ENCODE measurements at regions not wholly inside any gene's neighbourhood (a gene's known extent, or its start where the extent isn't known, plus 50 kb on each side); places are given as distances from the start of the nearest gene placed in this dataset.
"Not testable (repeated sequence)": the region's sequence is repeated elsewhere in the genome, so short reads cannot be mapped to it uniquely, and the experiment has no call there.

DNA sequence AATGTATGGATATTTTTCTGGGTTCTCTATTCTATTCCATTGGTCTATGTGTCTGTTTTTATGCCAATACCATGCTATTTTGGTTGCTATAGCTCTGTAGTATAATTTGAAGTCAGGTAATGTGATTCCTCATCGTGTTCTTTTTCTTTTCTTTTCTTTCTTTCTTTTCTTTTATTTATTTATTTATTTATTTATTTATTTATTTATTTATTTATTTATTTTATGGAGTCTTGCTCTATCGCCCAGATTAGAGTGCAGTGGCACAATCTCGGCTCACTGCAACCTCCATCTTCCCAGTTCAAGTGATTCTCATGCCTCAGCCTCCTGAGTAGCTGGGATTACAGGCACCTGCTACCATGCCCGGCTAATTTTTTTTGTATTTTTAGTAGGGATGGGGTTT lies 315.2 kb downstream of the SV2B start:
- not testable (repeated sequence) for DNase-seq

DNA sequence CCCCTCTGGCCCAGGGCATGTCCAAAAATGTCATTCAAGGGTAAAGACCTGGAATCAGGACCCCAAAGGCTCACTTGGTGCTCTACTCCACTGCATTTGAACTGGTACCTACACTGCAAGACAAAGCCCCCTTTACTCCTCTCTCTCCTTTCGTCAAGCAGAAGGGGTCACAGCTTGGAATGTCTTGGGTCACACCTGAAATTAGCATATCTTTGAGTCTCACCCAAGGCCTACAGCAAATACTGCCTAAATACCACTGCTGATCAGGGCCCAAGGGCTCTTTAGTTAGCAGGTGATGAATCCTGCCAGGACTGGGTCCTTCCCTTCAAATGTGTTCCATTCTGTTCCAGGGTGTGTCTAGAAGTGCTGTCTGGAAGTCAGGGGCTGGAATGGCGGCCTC lies 320.6 kb downstream of the SV2B start:
- DNase-seq: no peak

DNA sequence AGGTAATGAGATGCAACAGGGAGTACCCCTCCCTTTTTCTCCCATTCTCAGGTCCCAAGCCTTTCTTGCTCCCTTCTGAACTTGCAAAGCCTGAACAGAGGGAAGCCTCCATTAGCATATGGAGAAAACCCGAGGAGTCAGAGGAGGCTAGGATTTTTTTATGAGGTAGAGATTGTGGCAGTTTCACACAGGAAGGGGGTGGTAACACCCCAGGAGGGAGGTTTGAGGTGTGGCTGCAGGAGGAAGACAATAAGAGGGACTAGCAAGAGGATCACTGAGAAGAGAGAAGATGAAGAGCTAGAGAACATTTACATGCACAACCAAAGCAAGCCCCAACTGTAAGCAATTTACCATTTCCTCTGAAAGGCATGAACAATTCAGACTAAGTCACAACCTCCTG lies 322.7 kb downstream of the SV2B start:
- no peak for DNase-seq

DNA sequence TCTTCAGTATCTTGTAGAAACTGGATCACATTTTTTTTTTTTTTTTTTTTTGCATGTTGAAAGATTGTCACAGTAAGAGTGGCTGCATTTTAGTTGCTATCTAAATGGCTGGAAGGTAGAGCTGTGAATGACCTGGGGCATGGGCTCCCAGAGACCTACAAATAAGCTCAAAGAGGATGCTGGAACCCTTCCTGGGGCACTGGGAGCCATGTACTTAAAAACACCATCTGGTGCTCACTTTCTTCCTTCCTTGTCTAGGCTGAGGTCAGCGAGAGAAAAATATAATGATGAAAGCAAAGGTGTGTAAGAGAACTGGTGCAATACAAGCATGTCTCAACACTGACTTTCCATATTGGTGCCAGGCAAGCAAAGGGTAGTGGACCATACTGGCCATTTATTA lies 323.9 kb downstream of the SV2B start:
- DNase-seq: no peak

DNA sequence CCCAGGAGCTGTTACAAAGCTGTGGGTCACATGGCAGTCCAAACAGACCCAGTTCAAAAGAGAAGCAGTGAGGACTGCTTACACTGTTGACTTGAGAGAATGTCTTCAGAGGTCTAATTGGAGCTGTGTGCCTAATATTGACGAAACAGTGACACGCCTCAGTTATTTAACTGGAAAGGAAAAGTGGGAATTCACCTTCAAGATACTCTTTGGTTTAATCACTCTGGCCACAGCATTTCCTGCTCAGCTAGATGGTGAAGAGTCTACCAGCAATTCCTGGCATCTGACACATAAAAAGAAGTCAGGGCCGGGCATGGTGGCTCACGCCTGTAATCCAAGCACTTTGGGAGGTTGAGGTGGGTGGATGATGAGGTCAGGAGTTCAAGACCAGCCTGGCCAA lies 326.4 kb downstream of the SV2B start:
- DNase-seq: peak in 1 of 2 donors; percentile 11

- no peak for DNase-seq
Observed at GRCh38 chr15:91429973-91430372, 329.9 kb downstream of the SV2B start.

GRCh38 chr15:91431041-91431715 lies 331.1 kb downstream of the SV2B start:
- DNase-seq: no peak

DNA sequence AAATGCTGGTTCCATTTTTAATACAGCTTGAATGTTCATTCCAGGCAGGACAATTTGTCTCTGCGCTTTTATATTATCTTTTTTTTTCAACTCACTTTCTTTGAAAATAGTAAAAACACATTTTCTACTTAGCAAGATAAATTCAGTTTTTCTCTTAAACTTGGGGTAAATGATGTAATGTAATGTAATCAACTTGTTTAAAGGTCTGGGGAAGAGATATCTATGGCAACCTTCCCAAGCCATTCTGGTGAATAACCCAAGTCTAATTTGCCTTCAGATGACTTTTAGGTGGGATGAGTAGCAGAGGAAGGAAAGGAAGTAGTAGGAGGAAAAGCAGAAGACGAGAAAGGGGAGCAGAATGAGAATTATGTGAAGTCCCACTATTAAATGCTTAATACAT lies 335.1 kb downstream of the SV2B start:
- DNase-seq: no peak

- no peak for DNase-seq
Observed at GRCh38 chr15:91444656-91445055, 344.6 kb downstream of the SV2B start.

GRCh38 chr15:91445695-91446228 lies 345.7 kb downstream of the SV2B start:
- no peak for DNase-seq

- DNase-seq: no peak
Observed at GRCh38 chr15:91447991-91448644, 348.1 kb downstream of the SV2B start.

DNA sequence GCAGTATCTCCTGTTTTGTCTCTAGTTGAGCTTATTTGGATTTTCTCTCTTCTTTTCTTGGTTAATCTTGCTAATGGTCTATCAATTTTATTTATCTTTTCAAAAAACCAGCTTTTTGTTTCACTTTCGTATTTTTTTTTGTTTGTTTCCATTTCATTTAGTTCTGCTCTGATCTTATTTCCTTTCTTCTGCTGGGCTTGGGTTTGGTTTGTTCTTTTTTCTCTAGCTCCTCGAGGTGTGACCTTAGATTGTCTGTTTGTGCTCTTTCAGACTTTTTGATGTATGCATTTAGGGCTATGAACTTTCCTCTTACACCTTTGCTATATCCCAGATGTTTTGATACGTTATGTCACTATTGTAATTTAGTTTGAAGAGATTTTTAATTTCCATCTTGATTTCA lies 353.3 kb downstream of the SV2B start:
- not testable (repeated sequence) for DNase-seq

- no peak for DNase-seq
Observed at GRCh38 chr15:91456251-91456718, 356.2 kb downstream of the SV2B start.

DNA sequence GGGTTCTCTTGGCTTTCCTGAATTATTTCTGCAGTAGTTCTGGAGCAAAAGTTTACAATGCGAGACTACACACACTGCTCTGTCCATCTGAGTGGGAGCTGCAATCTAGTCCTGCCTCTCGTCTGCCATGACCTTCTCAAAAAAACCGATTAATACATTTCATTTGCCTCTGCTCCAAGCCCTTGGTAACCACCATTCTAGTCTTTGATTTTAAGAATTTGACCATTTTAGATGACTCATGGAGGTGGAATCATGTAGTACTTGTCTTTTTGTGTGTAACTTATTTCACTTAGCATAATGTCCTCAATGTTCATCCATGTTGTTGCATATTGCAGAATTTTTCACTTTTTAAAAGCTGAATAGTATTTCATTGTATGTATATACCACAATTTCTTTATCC lies 356.9 kb downstream of the SV2B start:
- DNase-seq: no peak

DNA sequence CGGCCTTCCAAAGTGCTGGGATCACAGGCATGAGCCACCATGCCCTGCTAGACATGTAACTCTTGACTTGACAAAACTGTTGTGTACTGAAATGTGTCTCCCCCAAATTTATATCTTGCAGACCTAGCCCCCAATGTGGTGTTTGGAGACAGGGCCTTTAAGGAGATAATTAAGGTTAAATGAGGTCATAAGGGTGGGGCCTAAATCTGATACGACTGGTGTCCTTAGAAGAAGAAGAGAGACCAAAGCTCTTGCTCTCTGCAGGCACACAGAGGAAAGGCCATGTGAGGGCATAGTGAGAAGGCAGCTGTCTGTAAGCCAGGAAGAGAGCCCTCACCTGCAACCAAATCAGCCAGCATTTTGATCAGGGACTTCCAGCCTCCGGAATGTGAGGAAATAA lies 361.3 kb downstream of the SV2B start:
- no peak for DNase-seq

DNA sequence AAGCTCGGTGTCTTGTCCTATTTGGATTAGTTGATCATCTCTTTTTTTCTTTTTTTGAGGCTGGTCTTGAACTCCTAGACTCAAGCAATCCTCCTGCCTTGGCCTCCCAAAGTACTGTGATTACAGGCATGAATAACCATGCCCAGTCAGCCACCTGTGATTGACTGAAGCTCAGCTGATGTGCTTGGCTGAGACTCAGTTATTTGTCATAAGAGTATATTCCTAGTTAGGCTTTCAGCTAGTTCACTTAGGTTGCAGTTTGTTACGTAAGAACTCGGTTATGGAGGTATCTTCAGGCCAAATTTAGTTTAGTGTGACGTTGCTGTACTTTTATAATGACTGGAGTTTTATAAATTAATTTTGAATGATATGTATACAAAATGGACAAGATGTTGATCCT lies 365.0 kb downstream of the SV2B start:
- DNase-seq: no peak

- DNase-seq: no peak
Observed at GRCh38 chr15:91465696-91466095, 365.6 kb downstream of the SV2B start.

DNA sequence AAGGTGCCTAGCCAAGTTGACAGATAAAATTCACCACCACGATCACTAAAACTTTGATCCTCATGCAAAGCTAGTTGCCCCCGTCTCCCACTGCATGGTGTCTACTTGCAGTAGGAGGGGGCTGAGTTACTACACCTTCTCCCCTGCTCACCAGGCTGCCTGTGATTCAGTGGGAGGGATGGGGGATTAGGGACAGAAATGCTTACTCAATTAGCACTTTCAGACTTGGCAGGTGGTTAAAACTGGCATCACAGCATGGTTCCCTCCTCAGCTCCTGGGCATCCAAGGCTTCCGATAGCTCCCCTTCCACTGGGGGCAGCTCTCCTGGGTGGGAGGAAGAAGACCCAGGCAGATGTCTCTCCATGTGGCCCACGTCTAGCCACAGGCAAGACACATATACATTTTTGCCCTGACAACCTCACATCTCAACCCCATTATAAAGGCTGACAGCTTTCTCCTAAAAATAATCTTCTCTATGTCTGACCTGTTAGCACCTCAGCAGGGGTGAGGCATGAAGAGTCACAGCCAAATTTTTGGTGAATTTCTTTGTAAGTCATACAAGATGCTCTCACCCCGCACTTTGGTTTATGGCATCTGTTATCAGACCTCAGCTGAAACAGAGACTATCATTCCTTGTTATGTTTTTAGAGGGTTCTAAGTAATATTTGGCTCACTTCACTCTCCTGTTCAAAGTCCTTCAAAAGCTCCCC lies 369.0 kb downstream of the SV2B start:
- DNase-seq: peak in 1 of 2 donors; percentile 11

DNA sequence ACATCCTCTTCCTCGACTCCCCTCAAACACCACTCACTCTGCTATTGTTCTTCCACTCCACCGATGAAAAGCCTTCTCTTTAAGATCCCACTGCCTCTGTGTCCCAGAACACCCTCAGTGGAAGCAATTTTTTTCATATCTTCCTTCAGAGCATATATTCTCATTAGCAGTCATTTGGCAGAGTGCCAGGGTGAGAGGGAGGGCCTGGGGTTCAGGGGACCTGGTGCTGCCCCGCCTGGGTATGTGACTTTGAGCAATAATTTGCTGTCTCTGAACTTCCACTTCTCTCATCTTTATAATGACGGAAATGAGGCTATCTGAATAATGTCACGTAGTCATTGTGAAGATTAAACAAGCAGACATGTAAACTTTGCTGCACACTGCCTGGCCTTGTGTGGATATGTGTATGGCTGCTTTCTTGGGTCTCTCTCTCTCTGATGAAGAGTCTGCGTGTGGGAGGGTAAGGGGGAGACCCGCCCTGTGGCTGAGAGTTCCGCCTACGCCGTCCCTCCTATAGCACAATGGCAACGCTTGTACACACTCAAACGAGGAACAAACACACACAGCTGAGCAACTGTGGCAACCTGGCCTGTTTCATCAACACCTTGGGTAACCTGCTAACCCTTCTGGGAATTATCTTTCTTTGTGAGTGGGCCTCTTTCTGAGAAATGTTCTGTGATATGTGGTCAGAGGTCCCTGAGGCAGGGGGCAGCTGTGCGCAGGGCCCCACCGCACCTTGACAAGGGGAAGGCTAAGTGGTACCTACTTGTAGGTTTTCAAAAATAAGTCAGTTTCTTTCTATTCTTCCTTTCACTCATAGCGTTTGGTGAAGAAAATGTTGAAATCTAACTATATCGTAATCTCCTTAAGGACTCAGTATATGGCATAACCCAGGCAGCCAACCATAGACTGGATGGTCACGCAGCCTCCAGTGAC lies 369.8 kb downstream of the SV2B start:
- peak; percentile 59 to 66 for DNase-seq

DNA sequence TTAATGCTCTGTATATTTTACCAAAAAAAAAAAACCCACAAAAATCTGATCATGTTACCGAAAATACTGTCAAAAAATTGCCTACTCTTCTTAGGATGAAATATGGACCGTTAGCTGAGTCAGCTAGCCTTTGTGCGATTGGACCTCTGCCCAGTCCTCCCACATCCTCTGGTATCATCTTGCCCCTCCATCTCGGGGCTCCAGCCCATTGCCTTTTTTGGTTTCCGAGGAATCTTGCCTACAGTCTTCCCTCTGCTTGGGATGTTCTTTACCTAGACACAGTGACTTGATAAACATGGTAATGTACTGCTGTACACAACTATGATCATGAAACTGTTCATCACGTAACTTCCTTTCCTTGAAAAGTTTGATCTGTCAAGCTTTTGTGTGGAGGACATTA lies 371.4 kb downstream of the SV2B start:
- no peak for DNase-seq

- no peak for DNase-seq
Observed at GRCh38 chr15:91472316-91472756, 372.3 kb downstream of the SV2B start.

GRCh38 chr15:91473894-91474545 lies 374.0 kb downstream of the SV2B start:
- DNase-seq: no peak

Data from stimulated activated CD4-positive, alpha-beta T cell treated with anti-CD3 and anti-CD28 coated beads, Interleukin-2, amount 100 ng/mL, for 24 hours (primary cell).